PC-3 (cell line): ENCODE measurements at regions not wholly inside any gene's neighbourhood (a gene's known extent, or its start where the extent isn't known, plus 50 kb on each side); places are given as distances from the start of the nearest gene placed in this dataset.

Source experiments
- CTCF ChIP-seq: fragments of 300-600 bp; sonication (generic); conservative IDR thresholded peaks from 2 replicates; pipeline ENCODE4 v1.5.1; 2017; ENCODE audit warnings: antibody characterized with exemption, low read depth, mild to moderate bottlenecking, low read length
- EZH2phosphoT487 ChIP-seq: fragments of 300-600 bp; sonication (generic); IDR thresholded peaks from 2 replicates; pipeline ENCODE4 v1.6.1; 2018; ENCODE audit warnings: mild to moderate bottlenecking, antibody characterized with exemption, low read length, borderline replicate concordance

- TF ChIP-seq CTCF (no peak), EZH2phosphoT487 (no peak)
These were observed 88.4 kb upstream of the ATF7IP2 start for GRCh38 chr16:10297341-10298006.
